Breast epithelium (tissue), 3 donors: ENCODE measurements at regions not wholly inside any gene's neighbourhood (a gene's known extent, or its start where the extent isn't known, plus 50 kb on each side); places are given as distances from the start of the nearest gene placed in this dataset.

Source experiments
- POLR2A ChIP-seq: fragments of 450-650 bp; IDR thresholded peaks from one replicate; pipeline ENCODE4 v1.6.1; 2016; ENCODE audit warnings: antibody characterized with exemption, mild to moderate bottlenecking, moderate library complexity
- TF ChIP-seq, protein P1 (sequence below), 3 donors: fragments of 450-650 bp; IDR thresholded peaks; one replicate each; pipeline ENCODE4 v1.5.1; 2016 to 2017; ENCODE audit warnings: antibody characterized with exemption in 3 of 3, mild to moderate bottlenecking in 3 of 3, moderate library complexity in 3 of 3

DNA sequence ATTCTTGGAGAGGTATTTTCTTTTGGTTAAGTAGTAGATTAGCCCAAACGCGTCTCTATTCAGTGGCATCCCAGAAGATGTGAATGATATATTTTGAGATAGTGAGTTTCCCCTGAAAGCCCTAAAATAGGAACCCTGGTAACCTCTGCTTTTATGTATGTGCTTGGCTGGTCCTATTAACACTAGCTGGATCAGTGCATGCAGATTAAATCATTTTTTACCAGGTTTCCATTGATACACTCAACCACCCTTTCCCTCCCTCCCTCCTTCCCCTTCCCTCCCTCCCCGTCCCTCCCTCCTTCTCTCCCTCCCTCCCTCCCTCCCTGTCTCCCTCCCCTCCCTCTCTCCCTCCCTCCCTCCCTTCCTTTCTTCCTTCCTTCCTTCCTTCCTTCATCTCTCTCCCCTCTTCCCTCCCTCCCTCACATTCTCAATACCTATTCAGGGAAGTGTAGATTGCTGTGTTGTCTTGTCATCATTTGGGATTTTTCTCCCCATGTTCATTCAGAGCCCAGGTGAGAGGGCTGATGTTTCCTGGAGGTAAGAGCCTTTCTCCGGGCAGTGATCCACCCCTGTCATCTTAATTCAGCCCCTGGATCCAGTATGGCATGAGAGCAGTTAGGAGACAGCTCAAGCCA lies 406.8 kb downstream of the PRDM2 start:
- TF ChIP-seq, protein P1, sequence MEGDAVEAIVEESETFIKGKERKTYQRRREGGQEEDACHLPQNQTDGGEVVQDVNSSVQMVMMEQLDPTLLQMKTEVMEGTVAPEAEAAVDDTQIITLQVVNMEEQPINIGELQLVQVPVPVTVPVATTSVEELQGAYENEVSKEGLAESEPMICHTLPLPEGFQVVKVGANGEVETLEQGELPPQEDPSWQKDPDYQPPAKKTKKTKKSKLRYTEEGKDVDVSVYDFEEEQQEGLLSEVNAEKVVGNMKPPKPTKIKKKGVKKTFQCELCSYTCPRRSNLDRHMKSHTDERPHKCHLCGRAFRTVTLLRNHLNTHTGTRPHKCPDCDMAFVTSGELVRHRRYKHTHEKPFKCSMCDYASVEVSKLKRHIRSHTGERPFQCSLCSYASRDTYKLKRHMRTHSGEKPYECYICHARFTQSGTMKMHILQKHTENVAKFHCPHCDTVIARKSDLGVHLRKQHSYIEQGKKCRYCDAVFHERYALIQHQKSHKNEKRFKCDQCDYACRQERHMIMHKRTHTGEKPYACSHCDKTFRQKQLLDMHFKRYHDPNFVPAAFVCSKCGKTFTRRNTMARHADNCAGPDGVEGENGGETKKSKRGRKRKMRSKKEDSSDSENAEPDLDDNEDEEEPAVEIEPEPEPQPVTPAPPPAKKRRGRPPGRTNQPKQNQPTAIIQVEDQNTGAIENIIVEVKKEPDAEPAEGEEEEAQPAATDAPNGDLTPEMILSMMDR (IDR thresholded peaks at IDR 0.05): no peak
- TF ChIP-seq POLR2A: no peak
